Activated CD4-positive, alpha-beta T cell treated with anti-CD3 and anti-CD28 coated beads for 48 hours (primary cell): ENCODE measurements at regions not wholly inside any gene's neighbourhood (a gene's known extent, or its start where the extent isn't known, plus 50 kb on each side); places are given as distances from the start of the nearest gene placed in this dataset.

Source experiments
- DNase-seq: peaks from one replicate; pipeline ENCODE4 v3.0.0-alpha.2; 2020

- no peak for DNase-seq
Measured at GRCh38 chr3:22236490-22237270, 485.7 kb upstream of the ZNF385D start.

DNA sequence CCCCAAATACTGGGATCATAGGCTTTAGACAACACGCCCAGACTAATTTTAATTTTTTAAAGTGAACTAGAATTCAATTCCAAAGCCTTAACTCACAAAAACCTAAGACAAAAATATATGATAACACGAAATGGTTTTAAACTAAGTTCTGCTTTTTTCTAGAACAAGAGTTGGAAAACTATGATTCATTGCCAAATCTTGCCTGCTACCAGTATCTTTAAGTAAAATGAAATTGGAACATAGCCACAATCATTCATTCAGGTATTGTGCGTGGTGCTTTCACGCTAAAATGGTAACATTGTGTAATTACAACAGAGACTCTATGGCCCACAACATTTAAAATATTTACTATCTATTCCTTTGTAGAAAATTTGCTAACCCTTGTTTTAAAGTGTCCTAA, 488.0 kb upstream of the ZNF385D start:
- no peak for DNase-seq

GRCh38 chr3:22241110-22241509, 490.1 kb upstream of the ZNF385D start:
- no peak for DNase-seq

GRCh38 chr3:22244761-22245521, 493.9 kb upstream of the ZNF385D start:
- no peak for DNase-seq

DNA sequence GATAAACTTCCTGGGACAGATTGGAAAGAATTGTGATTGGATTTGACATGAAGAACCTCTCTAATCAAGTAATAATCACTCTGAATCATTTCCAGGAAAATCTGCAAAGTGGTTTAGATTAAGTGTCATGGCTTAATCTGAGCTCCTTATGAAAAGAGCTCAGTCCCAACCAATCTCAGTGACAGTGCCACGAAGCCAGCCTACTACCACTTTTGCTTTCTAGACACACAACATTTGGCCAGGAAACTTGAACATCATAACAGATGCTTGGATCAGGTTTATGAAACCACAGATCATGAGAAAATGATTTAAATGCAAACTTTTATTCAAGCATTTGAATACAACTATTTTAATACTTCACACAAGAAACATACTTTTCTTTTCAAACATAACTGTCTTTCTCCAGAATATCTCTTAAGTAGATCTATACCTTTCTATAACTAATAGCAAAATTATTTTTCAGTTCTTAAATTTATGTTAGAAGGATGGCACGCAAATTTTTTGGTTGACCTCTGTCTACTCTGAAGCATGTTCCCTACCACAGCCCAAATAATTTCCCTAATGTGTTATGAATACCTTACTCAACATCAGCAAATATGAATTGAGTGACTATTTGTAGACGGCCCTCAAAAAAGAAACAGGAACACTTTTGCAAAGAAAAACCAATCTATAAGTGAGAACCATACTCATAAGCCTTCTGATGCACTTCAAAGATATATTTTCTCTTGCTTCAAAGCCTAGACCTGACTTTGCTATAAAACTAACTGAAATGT, 495.0 kb upstream of the ZNF385D start:
- DNase-seq = no peak

- no peak for DNase-seq
Measured at GRCh38 chr3:22249658-22250057, 498.6 kb upstream of the ZNF385D start.

- no peak for DNase-seq
Measured at GRCh38 chr3:22257252-22257651, 506.2 kb upstream of the ZNF385D start.

DNA sequence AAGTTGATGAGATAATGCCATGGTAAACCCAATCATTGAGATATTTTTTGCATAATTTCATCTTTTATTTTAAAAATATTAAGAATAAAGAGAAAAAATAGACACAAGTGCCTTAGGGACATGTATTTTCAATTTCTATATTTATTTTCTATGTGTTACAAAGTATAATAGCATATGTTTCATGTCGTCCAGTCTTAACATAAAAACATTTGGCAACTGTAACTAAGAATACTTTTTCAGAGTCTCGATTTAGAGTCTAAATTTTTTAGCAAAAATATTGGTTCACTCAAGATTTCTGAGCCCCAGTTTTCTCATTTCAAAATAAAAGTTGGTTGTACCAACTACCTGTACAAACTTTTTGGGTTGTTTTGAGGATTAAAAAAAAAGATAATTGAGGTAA, 511.4 kb upstream of the ZNF385D start:
- no peak for DNase-seq

GRCh38 chr3:22263042-22263441, 512.0 kb upstream of the ZNF385D start:
- no peak for DNase-seq

GRCh38 chr3:22265403-22265802, 514.4 kb upstream of the ZNF385D start:
- no peak for DNase-seq

DNA sequence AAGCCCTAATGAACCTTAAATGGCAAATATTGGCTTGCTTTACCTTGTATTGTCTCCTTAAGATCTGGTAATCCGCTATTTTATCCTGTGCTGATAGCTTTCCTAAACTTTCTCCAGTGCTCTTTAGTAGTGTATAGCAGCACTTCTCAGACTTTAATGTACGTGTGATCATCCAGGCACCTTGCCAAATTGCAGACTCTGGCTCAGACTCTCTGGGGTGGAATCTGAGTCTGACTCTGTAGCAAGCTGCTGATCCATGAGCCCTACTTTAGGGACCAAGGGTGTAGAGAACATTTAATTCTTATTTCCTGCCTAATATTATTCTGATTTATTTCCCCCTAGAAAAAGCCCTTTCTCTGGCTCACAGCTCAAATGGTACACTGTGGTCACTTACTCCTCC, 518.8 kb upstream of the ZNF385D start:
- no peak for DNase-seq

DNA sequence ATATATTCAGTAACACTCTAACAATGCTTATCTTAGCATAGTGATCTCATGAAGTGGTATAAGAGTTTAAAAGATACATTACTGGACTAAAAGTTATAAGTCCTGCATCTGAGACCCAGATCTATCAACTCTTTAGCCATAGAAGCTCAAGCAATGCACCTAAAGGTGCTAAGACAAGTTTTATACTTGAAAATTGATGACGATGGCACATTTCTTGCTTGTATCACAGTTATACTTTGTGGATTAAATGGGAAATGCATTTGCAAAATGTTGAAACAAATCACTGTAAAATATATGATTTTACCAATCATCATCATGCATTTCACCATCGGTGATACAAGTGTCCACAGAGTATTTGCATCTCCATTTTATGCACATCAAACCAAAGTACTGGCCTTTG, 525.3 kb upstream of the ZNF385D start:
- no peak for DNase-seq

DNA sequence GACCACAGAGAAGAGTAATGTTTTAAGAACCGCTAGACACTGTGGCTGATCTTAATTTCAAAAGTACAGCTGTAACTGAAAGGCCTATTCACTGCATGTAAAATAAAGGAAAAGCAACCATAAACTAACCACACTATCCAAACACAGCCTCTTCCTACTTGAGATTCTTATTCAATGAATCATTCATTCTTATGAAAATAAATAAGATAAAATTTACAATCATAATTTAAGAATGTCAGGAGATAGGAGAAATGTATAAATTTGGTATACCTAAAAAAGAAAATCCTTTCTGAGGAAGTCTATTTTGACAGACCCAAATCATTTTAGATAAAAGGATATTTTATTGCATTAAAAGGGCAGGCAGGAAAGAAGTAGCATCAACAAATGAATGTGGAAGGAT, 533.5 kb upstream of the ZNF385D start:
- DNase-seq = no peak

GRCh38 chr3:22288756-22289155, 537.7 kb upstream of the ZNF385D start:
- DNase-seq = no peak

DNA sequence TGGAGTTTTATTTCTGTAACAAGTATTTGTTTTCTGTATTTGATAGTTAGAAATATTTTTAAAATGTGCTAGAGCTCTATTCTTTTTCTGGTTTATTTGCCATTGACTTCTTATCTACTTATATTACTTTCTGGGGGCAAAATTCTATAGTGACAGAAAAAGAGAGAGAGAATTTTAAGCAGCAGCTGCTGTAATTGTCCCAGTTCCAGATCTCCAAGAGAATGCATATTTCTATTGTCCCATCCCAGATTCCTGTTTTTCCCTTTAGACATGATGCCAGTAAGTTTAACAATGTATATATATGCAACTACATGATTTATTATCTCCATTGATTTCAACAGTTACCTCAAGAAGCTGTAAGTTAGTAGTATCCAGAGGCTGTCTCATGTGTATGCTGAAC, 541.7 kb upstream of the ZNF385D start:
- DNase-seq = no peak

DNA sequence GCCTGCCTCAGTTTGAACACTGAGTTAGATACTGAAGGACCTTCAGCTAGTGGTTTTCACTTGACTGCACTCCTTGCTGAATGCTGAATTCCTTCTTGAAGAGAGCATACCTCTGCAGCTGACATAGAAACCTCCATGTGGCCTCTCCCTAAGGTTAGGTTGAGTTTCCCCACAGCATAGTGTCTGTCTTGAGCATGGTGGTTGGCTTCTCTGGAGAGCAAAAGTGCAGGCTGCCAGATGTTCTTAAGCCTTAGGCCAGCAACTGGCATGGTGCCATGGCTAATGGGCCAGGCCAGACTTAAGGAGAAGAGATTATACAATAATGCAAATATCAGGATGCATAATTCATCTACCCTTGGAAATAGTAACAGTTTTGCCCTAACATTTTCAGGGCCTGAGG, 545.6 kb upstream of the ZNF385D start:
- no peak for DNase-seq

GRCh38 chr3:22297436-22297835, 546.4 kb upstream of the ZNF385D start:
- no peak for DNase-seq

DNA sequence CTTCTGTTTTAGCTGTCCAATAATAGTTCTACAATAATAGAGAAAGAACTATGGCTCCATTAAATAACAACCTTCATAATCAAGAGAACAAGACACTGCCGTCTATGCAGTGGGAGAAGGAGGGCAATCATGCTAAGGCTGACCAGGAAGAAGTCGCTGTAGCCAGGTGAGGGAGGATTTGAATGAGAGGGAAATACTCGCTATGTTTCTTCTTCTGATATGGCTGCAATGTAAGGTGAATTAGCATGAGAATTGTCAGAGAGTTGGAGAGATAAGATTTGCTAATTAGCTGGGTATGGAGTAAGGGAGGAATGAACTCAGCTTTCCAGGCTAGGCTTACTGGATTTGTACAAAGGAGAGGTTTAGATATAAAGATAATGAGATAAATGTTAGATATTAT, 555.4 kb upstream of the ZNF385D start:
- DNase-seq = no peak

GRCh38 chr3:22308871-22309270, 557.9 kb upstream of the ZNF385D start:
- no peak for DNase-seq

DNA sequence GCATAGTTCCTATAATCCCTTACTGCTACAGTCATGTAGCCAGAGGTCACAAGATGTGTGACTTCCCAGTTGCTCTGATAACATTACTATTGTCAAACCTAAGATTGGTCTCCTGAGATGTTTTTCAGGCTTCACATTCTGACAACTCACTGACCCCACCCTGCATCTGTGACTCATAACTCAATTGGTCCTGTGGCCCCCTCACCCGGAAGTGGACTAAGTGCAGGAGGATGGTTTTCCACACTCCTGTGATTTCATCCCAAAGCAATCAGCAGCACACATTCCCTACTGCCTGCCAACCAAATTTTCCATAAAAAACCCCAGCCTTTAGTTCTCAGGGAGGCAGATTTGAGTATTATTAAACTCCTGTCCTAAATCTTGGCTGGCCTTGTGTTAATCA, 564.9 kb upstream of the ZNF385D start:
- DNase-seq = no peak

DNA sequence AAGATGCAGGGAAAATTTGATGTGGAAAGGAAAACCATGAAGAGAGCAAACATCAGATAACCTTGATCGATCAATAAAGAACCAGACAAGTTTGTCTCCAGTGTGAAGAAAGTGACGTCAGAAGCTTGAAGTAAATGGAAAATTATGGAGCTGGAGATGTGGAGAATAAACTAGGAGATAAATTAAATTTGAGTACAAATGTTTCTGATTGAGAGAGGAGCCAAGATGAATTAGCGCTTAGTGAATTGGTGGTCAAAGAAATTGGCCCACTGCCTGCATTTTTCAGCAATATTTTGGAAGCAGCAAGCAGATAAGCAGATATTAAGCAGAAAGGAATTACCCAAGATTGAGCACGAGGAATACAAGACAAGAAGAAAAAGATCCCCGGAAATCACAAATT, 567.3 kb upstream of the ZNF385D start:
- no peak for DNase-seq

- DNase-seq = no peak
Measured at GRCh38 chr3:22319446-22319845, 568.4 kb upstream of the ZNF385D start.

DNA sequence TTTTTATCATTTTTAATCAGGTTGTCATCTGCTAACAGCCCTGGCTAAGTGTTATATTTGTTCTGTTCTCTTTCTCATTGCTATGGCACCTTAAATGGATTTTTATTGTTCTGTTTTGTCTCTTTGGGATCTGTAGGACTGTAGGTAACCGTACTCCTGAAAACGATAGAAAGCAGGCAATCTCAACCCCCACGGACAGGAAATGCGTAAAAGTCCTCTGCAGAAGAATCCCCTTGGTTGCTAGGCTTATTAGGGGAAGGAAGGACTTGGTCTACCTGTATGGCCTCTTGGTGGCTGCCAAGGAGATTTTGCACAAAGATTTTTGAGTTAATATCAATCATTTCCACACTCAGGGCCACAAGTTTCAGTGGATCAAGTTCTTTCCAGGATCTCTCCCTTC, 571.9 kb upstream of the ZNF385D start:
- no peak for DNase-seq

- no peak for DNase-seq
Measured at GRCh38 chr3:22326305-22326704, 575.3 kb upstream of the ZNF385D start.
